ENCODE measurements at regions not wholly inside any gene's neighbourhood (a gene's known extent, or its start where the extent isn't known, plus 50 kb on each side); places are given as distances from the start of the nearest gene placed in this dataset.
A peak's percentile ranks its signal among the peaks of the same experiment; 100 is the strongest.
"Not testable (repeated sequence)": the region's sequence is repeated elsewhere in the genome, so short reads cannot be mapped to it uniquely, and the experiment has no call there.

GRCh38 chr9:27675354-27675753, 102.1 kb upstream of the C9orf72 start:
- no peak for DNase-seq

DNA sequence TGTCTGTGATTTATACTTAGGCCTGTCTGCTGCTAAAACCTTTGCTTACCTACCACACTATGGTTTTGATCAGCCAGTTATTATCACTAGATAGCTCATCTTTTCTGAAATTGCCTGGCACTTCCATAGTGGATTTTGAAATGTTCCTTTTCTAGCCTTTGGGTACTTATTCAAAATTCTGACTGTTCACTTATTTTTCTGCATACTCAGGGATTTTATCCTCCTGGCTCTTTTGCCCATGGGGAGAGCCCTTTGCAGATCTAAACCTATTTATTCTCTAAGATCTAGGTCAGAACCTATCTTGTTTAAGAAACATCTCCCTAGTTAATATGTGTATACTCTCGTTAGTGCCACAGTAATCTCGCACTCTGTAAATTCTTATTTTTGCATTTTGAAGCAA, 103.5 kb upstream of the C9orf72 start:
- DNase-seq, result no peak

- DNase-seq, result no peak
Measured at GRCh38 chr9:27679338-27679737, 106.1 kb upstream of the C9orf72 start.

DNA sequence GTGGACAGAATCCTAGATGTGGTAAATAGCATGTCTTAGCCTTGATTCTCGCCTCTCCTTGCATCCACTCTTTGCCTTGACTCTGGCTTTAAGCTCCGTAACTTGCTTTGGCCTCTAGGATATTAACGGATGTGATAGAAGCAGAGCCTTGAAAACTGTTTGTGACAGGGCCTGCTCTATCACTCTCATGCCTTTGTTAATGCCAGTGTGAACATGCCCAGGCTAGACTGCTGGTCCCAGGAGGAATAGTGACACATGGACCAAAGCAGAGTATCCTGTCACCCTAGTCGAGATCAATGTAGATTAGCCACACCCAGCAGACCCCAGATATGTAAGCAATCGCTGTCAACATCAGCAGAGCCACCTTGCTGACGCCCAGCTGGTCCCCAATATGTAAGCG, 109.9 kb upstream of the C9orf72 start:
- DNase-seq, result no peak

DNA sequence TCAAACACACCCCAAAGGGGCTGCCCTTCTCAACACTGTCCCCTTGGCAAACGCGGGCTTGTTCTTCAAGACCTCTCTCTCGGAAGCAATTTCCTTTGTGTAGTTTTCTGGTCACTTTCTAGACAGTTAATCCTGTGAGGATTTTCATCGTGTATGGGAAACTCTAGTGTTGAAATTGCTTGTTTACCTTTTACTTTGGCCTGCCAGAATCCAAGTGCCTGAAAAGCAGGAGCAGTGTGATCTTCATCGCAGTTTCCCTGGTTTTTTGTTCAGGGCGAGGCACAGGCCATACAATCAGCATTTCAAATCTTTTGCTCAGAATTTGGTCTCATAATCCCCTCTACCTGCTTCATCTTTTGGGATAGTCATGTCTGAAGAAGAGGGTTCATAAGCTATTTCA, 115.7 kb upstream of the C9orf72 start:
- DNase-seq, result no peak

DNA sequence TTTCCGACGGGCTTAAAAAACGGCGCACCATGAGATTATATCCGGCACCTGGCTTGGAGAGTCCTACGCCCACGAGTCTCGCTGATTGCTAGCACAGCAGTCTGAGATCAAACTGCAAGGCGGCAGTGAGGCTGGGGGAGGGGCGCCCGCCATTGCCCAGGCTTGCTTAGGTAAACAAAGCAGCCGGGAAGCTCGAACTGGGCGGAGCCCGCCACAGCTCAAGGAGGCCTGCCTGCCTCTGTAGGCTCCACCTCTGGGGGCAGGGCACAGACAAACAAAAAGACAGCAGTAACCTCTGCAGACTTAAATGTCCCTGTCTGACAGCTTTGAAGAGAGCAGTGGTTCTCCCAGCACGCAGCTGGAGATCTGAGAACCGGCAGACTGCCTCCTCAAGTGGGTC, 117.5 kb upstream of the C9orf72 start:
- not testable (repeated sequence) for DNase-seq

- no peak for DNase-seq
Measured at GRCh38 chr9:27699621-27700020, 126.3 kb upstream of the C9orf72 start.

DNA sequence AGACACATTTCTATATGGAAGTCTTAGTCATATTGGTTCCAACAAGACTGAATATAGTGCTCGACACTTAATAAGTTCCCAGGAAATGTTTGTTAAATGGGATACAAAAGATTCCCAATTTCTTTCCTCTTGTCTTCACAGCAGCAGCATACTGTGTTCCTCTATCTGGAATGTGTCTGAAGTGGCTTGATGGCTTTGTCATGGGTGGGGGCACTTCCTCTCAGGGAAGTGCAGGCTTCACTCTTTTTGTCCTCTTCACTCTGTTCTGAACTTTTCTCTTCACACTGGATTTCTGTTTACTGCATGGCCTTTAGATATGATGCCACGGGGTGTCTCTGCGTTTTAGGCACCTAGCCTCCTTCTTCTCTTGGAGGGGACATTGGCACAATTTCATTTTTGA, 127.7 kb upstream of the C9orf72 start:
- DNase-seq, result no peak

DNA sequence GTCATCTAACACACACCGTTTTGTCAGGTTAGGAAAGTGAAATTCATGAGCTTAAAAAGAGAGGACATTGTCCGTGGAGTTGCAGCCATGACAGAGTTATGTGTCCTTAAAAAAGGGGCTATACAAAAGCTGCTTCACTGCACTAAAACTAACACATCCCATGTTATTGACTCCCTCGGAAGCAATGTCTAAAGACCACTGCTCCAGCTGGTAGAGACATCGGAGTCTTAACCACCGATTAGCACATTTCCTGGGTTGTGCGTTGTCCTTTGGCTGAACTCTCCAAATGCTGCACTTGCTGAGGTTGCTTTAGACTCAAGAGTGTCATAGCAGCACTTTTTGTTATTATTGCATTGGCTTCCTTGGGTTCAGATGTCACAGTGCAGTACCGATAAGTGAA, 128.3 kb upstream of the C9orf72 start:
- DNase-seq, result no peak

DNA sequence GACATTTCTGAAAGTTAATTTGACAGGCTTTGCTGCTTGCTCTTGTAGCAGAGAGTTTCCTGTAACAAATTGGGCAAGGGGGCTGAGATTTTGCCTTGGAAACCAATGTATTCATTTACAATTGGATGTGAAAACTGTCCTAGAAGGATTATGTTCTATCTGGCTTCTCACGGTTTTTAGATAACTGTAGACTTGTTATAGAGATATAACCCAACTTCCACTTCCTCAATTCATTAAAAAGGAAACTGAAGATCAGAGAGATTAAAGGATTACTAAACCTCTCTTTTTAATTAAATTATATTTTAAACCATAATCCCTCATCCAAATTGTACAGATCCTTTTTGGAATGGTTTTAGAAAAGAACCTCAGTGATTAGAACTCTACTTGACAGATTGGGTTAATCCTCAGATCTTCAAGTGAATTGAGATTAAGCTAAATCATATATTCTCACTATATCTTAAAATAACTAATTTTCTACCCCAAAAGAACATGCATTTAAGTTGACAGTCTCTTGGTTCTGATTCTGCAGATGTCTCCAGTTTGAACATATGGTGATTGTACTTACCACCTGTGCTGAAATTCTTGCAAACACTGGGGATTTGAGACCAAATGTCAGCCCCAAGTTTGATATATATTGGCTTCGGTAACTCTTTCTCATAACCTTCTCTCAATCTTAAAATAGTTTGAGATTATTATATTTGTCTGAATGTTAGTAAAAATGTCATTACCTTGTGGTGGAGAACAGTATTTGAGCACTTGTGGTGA, 130.1 kb upstream of the C9orf72 start:
- DNase-seq, result peak in 1 of 2 experiments; percentile 29

DNA sequence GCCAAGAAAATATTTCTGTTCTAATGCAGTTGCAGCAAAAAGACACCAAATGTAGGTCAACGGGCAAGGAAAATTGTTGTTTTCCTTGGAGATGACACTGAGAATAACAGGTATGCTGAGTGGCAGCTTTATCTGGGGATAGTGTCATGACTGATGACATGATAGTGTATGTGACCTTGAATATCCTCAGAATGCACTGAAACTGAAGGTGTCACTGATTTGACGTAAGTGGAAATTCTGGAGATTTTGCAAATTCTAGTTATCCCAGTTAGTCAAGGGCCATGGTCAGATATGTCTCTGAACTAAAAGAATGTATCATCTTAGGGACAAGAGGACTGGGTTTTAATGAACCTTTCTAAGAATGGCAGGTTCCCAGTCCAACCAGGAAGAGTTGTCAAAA, 138.0 kb upstream of the C9orf72 start:
- DNase-seq, result no peak

DNA sequence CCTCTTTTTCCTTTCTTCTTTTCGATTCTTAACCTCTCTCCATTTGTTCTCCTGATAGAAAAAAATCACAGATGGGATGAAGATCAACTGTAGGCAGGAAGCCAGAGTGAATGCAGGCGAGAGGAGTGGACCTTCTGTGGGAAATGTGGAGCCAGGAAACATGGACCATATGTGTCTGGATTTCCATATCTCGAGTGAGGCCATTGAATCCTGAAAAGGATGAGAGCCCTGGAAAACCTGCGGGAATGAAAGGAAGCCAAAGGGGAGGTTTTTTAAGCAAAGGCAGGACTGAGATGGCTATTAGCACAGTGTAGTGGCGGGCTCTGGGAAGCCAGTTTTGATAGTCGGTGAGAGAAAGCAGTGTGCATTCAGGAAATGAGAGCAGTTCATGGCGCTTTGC, 139.5 kb upstream of the C9orf72 start:
- peak; percentile 32 to 88 for DNase-seq

- DNase-seq, result peak; percentile 63 to 87
Measured at GRCh38 chr9:27714388-27714787, 141.1 kb upstream of the C9orf72 start.

DNA sequence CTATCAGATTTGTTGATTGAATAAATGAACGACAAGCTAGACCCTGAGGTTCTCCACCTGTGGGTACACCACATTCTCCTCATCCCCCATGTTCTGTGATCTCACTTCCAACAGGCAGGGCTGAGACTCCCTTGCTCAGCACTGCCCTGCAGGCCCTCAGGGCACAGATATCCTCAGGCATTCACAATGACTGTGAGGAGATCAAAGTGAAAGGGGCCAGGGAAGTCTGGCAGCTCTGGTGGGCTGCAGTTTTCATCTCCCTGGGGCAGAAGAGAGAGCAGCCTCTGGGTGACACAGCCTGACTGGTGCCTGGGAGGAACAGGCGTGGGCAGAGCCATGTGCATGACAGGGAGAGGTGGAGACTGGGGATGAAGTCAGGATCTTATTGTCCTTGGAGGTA, 142.4 kb upstream of the C9orf72 start:
- DNase-seq, result no peak

- DNase-seq, result no peak
Measured at GRCh38 chr9:27717991-27718390, 144.7 kb upstream of the C9orf72 start.

- DNase-seq, result no peak
Measured at GRCh38 chr9:27719711-27720110, 146.4 kb upstream of the C9orf72 start.

DNA sequence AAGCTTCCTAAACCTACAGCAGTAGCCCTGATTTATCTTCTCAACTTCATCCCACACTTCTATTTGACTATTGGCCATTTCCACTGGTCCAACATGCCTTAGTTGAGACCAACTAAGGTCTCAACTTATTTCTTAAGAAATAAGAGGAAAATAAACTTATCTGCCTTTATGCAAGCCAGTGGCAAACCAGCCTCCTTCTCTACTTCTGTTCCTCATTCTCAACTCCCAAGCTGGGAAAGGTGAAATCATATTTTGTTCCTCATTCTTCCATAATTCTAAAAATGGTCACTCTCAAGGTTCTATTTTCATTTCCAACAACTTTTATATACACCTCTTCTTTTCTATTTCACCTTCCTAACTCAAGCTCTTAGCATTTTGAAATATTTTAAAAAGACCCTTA, 149.6 kb upstream of the C9orf72 start:
- DNase-seq, result no peak

GRCh38 chr9:27726244-27727081, 153.2 kb upstream of the C9orf72 start:
- peak; percentile 31 to 54 for DNase-seq

- no peak for DNase-seq
Measured at GRCh38 chr9:27732494-27732893, 159.2 kb upstream of the C9orf72 start.

DNA sequence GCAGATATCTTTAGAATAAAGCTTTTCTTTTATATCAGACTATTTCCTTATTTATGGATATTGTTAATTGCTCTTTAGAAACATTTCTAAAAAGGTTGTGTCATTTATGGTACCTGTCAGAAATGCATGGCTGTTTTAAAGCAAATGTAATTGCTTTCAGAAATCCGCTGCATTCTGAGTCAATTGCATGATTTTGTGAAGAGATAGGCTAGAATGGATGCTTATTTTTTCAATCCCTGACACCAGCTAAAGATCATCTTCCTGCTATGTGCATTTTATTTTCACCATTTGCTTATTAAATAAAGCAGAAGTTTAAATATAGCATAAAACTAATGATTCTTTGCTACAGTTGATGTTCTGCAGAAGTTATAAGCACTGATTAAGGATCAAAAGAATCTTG, 170.2 kb upstream of the C9orf72 start:
- no peak for DNase-seq

DNA sequence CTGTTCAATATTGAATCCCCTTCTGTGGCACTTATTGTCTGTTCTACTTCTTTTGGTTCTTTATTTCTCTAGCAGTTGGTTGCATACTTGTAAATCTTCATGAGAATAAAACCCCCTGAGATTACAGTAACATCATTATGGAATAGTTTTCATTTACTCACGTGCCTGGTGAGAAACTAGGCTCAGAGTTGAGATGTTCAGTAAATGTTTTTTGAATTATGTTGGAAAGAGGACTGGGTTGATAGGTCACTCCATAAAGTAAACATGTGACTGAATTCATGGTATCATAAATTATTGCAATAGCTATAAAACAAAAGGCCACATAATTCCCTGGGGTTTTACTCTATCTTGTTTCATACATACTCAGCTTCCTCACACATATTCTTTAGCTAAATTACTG, 174.2 kb upstream of the C9orf72 start:
- DNase-seq, result no peak

DNA sequence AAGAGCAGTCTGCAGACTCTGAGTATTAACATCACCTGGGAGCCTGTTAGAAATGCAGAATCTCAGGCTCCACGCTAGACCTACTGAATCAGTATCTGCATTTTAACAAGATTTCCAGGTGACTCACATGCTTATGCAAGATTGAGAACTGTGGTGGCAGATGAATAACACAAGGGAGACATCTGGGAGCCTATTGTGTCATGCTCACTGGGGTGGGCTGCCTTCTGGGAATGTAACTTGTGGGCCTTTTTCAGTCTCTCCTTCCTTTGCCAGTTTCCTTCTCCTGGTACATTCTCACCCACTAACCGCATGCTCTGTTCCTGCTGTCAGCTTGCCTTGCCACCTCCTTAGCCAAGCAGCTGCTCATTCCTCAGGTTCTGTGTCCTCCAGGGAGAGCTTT, 176.6 kb upstream of the C9orf72 start:
- no peak for DNase-seq

DNA sequence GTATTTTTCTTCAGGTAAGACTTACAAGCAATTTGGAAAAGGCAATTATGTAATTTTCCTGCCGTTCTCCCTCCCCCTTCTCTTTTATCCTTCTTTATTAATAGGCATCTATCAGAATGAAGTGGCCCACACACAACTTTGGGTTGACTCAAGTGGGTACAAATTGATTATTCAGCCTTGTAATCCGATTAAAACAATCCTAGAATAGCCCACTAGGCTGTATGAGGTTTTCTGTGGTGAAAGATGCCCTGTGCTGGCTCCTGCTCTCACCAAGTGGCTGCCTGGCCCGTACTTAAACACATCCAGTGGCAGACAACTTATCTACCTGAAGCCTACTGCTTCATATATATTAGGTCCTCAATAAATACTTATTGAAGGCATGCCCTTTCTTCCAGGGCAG, 177.3 kb upstream of the C9orf72 start:
- DNase-seq, result no peak

GRCh38 chr9:27752069-27752468, 178.8 kb upstream of the C9orf72 start:
- DNase-seq, result no peak

Data from cerebellar nuclear complex (tissue), 1 donor.